ENCODE measurements at regions not wholly inside any gene's neighbourhood (a gene's known extent, or its start where the extent isn't known, plus 50 kb on each side); places are given as distances from the start of the nearest gene placed in this dataset.
"Not testable (repeated sequence)": the region's sequence is repeated elsewhere in the genome, so short reads cannot be mapped to it uniquely, and the experiment has no call there.

- no peak for DNase-seq
Observed at GRCh38 chr6:88449770-88450169, 283.6 kb upstream of the CNR1 start.

DNA sequence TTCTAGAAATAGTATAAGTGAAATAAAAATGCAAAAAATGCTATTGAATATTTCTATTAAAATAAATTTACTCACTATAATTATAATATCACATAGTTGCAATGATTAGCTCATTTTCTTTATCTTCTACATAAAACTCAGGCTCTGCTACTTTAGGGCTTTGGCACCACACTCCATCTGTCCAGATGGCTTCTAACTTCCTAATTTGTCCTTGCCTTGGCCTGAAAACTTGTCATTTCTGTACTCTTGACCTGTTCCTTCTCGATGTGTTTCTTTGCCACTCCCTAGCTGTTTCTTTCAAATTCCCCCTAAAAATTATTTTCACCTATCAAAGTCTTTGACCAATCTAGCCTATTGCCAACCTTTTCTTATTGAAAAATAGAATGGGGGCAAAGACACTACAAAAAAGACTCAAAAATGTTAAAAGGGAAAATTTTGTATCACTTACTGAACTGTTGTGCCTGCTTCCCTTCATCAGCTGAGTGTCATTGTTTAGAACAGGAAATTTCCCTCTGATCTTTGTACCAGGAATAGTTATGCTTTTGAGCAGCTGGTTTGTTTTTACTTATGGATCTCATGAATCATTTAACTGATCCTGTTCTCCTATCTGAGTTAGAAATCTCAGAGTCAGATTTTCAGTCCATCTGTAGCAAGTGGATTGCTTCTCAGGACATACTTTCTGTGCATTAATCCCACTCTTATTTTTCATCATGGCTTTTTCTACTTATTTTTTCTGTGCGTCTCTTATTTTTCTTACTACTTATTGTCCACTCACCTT lies 279.2 kb upstream of the CNR1 start:
- DNase-seq = no peak

GRCh38 chr6:88443554-88443953 lies 277.4 kb upstream of the CNR1 start:
- DNase-seq = no peak

GRCh38 chr6:88442737-88443136 lies 276.6 kb upstream of the CNR1 start:
- no peak for DNase-seq

DNA sequence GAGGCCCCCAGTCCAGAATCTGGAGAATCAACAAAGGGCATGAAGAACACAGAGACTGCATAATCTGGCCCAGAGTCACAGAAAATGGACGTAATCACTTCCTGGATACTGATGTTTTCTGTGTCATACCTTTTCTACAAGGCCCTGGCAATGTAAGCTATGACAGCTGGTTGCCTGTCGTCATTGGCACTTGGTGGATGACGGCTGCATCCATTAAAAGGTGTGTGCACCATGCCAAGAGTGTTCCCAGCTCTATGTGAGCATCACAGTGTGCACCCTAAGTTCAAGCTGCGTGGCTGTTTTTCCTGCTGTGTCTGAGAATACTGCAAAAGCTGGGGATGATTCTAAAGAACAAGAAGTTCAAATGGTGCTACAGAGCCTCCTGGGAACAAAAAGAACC lies 275.2 kb upstream of the CNR1 start:
- no peak for DNase-seq

GRCh38 chr6:88428068-88428467 lies 261.9 kb upstream of the CNR1 start:
- no peak for DNase-seq

DNA sequence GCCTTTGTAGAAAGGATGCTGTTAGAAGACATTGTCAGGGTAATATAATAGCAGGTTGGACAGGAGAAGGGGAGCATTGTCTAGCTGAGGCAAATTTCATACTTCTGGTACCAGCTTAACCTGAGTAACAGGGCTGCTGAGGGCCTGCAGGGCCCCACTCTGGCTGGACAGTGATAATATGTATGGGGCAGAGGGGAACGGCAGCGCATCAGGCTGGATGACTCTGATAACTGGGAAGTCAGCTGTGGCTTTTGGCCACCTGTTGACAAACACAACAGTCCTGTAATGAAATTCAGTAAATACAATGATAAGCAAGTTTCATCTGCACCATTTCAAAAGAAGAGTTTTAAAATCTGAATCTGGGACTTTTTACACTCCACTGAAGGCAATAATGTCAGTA lies 259.9 kb upstream of the CNR1 start:
- no peak for DNase-seq

- no peak for DNase-seq
Observed at GRCh38 chr6:88422831-88423230, 256.7 kb upstream of the CNR1 start.

DNA sequence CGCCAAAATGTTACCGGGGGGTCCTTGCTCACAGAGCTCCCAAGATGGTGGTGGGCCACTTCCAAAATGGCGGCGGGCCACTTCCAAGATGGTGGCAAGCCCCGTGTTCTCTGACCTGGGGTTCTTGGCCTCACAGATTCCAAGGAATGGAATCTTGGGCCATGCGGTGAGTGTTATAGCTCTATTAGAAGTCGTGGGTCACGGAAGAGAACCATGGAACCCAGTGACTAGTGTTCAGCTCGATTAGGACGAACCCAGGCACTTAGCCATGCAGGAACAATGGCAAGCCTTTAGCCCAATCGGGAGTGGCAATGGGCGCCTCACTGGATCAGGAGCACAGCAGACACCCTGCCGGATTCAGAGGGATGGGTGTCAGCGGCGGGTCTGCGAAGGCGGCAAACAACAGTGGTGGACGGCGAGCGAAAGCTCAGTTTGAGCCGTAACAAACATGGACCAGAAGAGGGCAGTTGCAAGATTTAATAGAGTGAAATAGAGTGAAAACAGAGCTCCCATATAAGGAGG lies 254.9 kb upstream of the CNR1 start:
- DNase-seq = not testable (repeated sequence)

DNA sequence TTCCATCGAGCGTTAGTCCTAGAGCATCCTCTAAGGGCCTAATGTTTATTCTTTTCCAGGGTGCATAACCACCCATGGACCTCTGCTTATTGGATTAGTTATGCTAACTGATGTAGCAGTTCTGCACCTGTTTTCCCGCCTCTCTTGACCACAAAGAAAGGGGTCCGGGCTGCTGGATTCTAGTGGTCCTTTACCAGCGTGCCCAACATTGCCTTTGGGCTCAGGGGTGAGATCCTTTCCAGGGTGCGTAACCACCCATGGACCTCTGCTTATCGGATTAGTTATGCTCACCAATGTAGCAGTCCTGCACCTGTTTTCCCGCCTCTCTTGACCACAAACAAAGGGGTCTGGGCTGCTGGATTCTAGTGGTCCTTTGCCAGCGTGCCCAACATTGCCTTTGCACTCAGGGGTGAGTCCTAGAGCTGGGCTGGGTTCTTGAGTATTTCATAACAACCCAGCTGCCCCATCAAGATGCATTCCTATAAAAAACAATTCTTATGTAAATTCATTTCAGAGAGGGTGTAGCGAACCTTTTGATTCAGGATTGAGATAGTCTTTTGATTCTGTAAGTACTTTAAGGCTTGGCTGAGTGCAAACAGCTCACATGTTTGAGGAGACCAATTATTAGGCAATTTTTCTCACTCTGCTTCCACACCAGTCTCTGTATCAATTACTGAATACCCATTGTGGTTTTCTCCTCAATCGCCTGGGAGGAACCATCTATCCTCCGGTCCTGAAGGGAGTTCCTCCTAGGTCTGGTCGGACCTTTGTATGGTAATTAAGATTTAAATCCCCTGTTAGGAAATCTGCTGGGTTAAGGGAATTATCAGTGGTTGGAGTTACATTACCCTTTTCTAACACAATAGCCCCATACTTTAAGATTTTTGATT lies 253.0 kb upstream of the CNR1 start:
- not testable (repeated sequence) for DNase-seq

DNA sequence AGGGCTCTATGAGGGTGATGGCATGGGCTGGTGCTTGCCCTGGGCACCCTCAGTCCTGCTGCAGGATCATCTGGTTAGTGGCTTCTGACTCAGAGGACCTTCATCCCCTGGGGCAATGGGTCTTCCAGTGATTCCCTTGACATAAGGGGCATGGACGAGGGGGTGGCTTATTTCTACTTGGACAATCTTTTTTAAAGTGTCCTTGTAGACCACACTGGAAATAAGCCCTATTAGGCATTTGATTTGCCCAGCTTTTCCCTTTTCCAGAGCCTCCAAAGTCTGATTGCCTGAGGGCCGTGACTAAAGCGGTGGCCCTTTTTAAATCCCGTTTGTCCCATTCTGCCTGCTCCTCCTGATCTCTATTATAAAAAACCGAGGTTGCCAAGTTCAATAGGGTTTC lies 251.2 kb upstream of the CNR1 start:
- DNase-seq = not testable (repeated sequence)

DNA sequence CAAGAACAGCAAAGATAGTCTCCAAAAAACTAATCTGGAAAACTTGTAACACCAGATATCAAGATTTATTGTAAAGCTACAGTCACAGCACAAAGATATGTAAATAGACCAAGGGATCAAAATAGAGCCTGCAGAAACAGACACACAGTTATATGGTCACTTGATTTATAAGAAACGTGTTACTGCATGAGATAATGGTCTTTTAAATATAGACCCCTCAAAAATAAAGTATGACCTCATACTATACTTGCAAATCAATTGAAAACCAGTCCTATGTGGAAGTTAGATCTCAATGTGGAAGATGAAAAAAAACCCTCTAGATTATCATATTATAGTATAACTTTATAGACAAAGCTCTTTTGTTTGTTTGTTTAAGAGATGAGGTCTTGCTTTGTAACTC lies 247.3 kb upstream of the CNR1 start:
- DNase-seq = no peak

GRCh38 chr6:88408355-88408754 lies 242.2 kb upstream of the CNR1 start:
- not testable (repeated sequence) for DNase-seq

DNA sequence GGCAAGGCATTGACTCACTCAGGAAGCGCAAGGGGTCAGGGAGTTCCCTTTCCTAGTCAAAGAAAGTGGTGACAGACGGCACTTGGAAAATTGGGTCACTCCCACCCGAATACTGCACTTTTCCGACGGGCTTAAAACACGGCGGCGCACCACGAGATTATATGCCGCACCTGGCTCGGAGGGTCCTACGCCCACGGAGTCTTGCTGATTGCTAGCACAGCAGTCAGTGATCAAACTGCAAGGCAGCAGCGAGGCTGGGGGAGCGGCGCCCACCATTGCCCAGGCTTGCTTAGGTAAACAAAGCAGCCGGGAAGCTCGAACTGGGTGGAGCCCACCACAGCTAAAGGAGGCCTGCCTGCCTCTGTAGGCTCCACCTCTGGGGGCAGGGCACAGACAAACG lies 240.5 kb upstream of the CNR1 start:
- not testable (repeated sequence) for DNase-seq

GRCh38 chr6:88403486-88403885 lies 237.3 kb upstream of the CNR1 start:
- peak; percentile 80 for DNase-seq

GRCh38 chr6:88402909-88403308 lies 236.8 kb upstream of the CNR1 start:
- no peak for DNase-seq

- DNase-seq = not testable (repeated sequence)
Observed at GRCh38 chr6:88390998-88391397, 224.9 kb upstream of the CNR1 start.

- no peak for DNase-seq
Observed at GRCh38 chr6:88388589-88388988, 222.4 kb upstream of the CNR1 start.

DNA sequence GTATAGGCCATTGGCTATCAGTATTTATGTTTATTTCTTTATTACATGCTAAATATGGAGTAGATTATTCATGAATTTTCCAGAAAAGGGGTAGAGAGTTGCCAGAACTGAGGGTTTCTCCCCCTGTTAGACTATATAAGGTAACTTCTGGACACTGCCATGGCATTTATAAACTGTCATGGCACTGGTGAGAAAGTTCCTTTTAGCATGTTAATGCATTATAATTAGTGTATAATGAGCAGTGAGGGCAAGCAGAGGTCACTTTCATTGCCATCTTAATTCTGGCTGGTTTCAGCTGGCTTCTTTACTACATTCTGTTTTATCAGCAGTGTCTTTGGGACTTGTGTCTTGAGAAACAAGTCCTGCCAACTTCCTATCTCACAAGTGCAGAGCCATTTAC lies 220.0 kb upstream of the CNR1 start:
- DNase-seq = no peak

- no peak for DNase-seq
Observed at GRCh38 chr6:88383183-88383582, 217.0 kb upstream of the CNR1 start.

GRCh38 chr6:88381289-88381642 lies 215.1 kb upstream of the CNR1 start:
- no peak for DNase-seq

DNA sequence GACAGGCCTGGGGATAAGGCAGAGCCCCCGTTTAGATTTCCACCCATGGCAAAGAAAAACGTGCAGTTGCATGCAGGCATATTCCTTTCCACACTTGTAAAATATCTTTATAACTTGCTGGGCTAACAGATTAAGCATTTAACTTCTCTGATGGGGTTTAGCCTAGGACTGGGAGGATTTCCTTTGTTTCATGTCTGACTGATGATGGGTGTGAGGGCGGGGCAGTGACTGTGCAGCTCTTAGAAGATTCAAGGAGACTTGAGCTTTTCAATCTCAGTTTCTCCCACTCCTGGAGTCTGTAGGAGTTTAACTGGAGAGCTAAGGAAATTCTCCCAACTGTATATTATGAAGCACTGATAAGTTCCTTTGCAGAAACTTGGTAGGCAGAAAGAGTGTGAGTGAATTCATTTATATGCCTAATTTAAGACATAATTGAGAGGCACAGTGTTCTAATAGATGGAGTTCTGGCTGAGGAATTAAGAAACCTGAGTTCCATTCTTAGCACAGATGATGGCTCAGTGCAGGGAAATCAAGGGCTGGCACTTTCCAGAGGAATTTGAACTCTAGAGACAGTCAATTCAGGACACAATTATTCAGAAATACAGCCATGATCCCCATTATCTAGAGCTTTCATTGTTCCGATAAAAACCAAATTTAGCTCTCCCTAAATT lies 214.6 kb upstream of the CNR1 start:
- DNase-seq = peak; percentile 84

- peak; percentile 84 for DNase-seq
Observed at GRCh38 chr6:88380083-88380482, 213.9 kb upstream of the CNR1 start.
